AG04449 (cell line): ENCODE measurements at regions not wholly inside any gene's neighbourhood (a gene's known extent, or its start where the extent isn't known, plus 50 kb on each side); places are given as distances from the start of the nearest gene placed in this dataset.

Experiments
- CTCF ChIA-PET: fragments of 350-600 bp; formaldehyde crosslinking; extraction: SDS; loops from one replicate; lab custom pipeline; 2021; ENCODE audit warnings: antibody characterized with exemption; lab: Yijun Ruan, JAX
- POLR2A ChIA-PET: fragments of 400-600, 350-600 bp; formaldehyde crosslinking; extraction: SDS; loops from one replicate; lab custom pipeline; 2020; ENCODE audit warnings: antibody characterized with exemption, inconsistent platforms; lab: Yijun Ruan, JAX
- DNase-seq: peaks from one replicate; pipeline ENCODE4 v3.0.0-alpha.2; 2010; ENCODE audit warnings: low read depth, low spot score
- H3K4me3 ChIP-seq: 2 replicates; pipeline ENCODE4 v1.5.1; 2011; ENCODE audit warnings: low read depth, mild to moderate bottlenecking, control low read depth, low read length
- CTCF ChIP-seq: IDR thresholded peaks from one replicate; pipeline ENCODE4 v1.5.1; 2011; ENCODE audit warnings: mild to moderate bottlenecking, moderate library complexity, low read length, control low read depth, inconsistent platforms; ENCODE audit not compliant: insufficient read depth; ENCODE audit errors: missing control alignments

GRCh38 chr7:17029150-17029549 lies 147.4 kb upstream of the AGR3 start:
- ChIA-PET CTCF (interaction anchor here (1.5 kb wide), 1 partner anchor 617 kb away, joined by 3 read pairs; no protein-coding TSS in a partner anchor), POLR2A (no interaction called here)
- DNase-seq = no peak
- H3K4me3 ChIP-seq = no peak overlapping the region
- TF ChIP-seq CTCF = no peak

- ChIA-PET CTCF (interaction anchor here (1.1 to 1.5 kb wide), 2 partner anchors 112 to 616 kb away, joined by 3 read pairs; no protein-coding TSS in a partner anchor), POLR2A (no interaction called here)
- H3K4me3 ChIP-seq = no peak overlapping the region
- no peak for TF ChIP-seq CTCF
- no peak for DNase-seq
Observed at GRCh38 chr7:17030559-17030958, 148.8 kb upstream of the AGR3 start.

- DNase-seq = no peak
- TF ChIP-seq CTCF = no peak
- H3K4me3 ChIP-seq = no peak overlapping the region
- ChIA-PET CTCF (interaction anchor here (1.0 kb wide), 1 partner anchor 31 kb away, joined by 3 read pairs; no protein-coding TSS in a partner anchor), POLR2A (no interaction called here)
Observed at GRCh38 chr7:17031906-17032551, 150.2 kb upstream of the AGR3 start.

DNA sequence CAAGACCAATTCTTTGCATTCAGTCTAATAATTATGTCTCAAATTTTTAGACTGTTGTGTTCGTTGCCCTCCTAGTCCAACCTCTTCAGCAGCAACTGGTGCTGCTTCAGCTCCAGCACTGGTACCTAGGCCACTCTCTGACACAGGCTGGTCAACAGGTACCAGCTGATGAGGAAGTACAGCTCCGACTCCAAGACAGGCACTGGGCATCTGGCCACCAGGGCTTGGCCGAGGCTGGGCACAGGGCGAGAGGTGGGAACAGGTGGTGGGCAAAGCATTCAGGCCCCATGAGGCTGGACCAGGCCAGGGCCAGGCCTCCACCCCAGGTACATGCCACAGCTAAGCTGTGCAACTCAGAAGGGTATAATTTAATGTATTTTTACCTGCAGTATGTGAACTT lies 151.5 kb upstream of the AGR3 start:
- no peak overlapping the region for H3K4me3 ChIP-seq
- no peak for DNase-seq
- ChIA-PET CTCF (interaction anchor here (1.2 kb wide), 1 partner anchor 667 kb away, joined by 4 read pairs; no protein-coding TSS in a partner anchor), POLR2A (no interaction called here)
- no peak for TF ChIP-seq CTCF

GRCh38 chr7:17036584-17036983 lies 154.8 kb upstream of the AGR3 start:
- no peak overlapping the region for H3K4me3 ChIP-seq
- ChIA-PET CTCF (no interaction called here), POLR2A (no interaction called here)
- no peak for DNase-seq
- TF ChIP-seq CTCF = no peak

- no peak for DNase-seq
- ChIA-PET CTCF (interaction anchor here (1.2 kb wide), 1 partner anchor 21 kb away, joined by 4 read pairs; no protein-coding TSS in a partner anchor), POLR2A (no interaction called here)
- TF ChIP-seq CTCF = no peak
- no peak overlapping the region for H3K4me3 ChIP-seq
Observed at GRCh38 chr7:17037356-17037755, 155.6 kb upstream of the AGR3 start.
